T-cell (primary cell): ENCODE measurements at regions not wholly inside any gene's neighbourhood (a gene's known extent, or its start where the extent isn't known, plus 50 kb on each side); places are given as distances from the start of the nearest gene placed in this dataset.
A peak's percentile ranks its signal among the peaks of the same experiment; 100 is the strongest.

ENCODE experiments used
- ATAC-seq, 4 experiments: fragments of 200-7000 bp in 3 of 4; fragments of 150-1000 bp in 1 of 4; cut with Tn5 transposase; replicated peaks in 1 of 4; 1 replicate in 3 of 4; 2 replicates in 1 of 4; pipeline ENCODE4 v1.10.0; 2021; ENCODE audit warnings: moderate library complexity in 3 of 4, mild to moderate bottlenecking in 2 of 4, moderate number of reproducible peaks in 1 of 4
- CTCF ChIA-PET, 2 donors: fragments of 300-600 bp; sonication (Branson Sonifier 250); formaldehyde crosslinking; loops; one replicate each; lab custom pipeline; 2022; ENCODE audit warnings: antibody characterized with exemption in 2 of 2; lab: Charles Lee
- POLR2A ChIA-PET, 2 donors: fragments of 300-600 bp; sonication (Branson Sonifier 250); formaldehyde crosslinking; loops; one replicate each; lab custom pipeline; 2022; ENCODE audit warnings: antibody characterized with exemption in 2 of 2; lab: Charles Lee
- DNase-seq, 35 experiments: peaks; one replicate each; pipeline versions ENCODE4 v3.0.0 to v3.0.0-alpha.2; 2013 to 2023
- H3K27ac ChIP-seq: one replicate; pipeline ENCODE4 v1.5.1; 2013; ENCODE audit warnings: low read length
- H3K27me3 ChIP-seq, 2 experiments: replicated peaks in 1 of 2; 1 replicate in 1 of 2; 2 replicates in 1 of 2; pipeline versions ENCODE4 v1.6.1 to v1.7.0; 2013; ENCODE audit warnings: low read length in 1 of 2, mixed read lengths in 1 of 2; ENCODE audit not compliant: control insufficient read depth in 2 of 2, insufficient read depth in 2 of 2; ENCODE audit errors: extremely low read depth in 1 of 2
- H3K36me3 ChIP-seq, 2 donors: 1 replicate in 1 of 2; 2 replicates in 1 of 2; pipeline versions ENCODE4 v1.6.1 to v1.7.0; 2013; ENCODE audit warnings: low read length in 1 of 2; ENCODE audit not compliant: control insufficient read depth in 2 of 2, insufficient read depth in 1 of 2; ENCODE audit errors: extremely low read depth in 1 of 2
- H3K4me1 ChIP-seq, 2 experiments: 1 replicate in 1 of 2; 2 replicates in 1 of 2; pipeline versions ENCODE4 v1.6.1 to v1.7.0; 2013; ENCODE audit warnings: low read length in 2 of 2, mixed read lengths in 1 of 2; ENCODE audit not compliant: insufficient read depth in 2 of 2, control insufficient read depth in 1 of 2; ENCODE audit errors: extremely low read depth in 1 of 2
- H3K4me3 ChIP-seq, 2 donors: 1 replicate in 1 of 2; 2 replicates in 1 of 2; pipeline versions ENCODE4 v1.5.1 to v1.7.0; 2013; ENCODE audit warnings: mild to moderate bottlenecking in 2 of 2, low read length in 1 of 2, moderate library complexity in 1 of 2; ENCODE audit not compliant: control insufficient read depth in 1 of 2; ENCODE audit errors: extremely low read depth in 1 of 2
- H3K9me3 ChIP-seq: 2 replicates; pipeline ENCODE4 v1.7.0; 2013
- H3K27ac Mint-ChIP-seq, 2 donors: one replicate each; pipeline ENCODE4 v1.8.0; 2020 to 2021; ENCODE audit warnings: mild to moderate bottlenecking in 2 of 2, mixed read lengths in 2 of 2
- H3K27me3 Mint-ChIP-seq, 2 donors: one replicate each; pipeline ENCODE4 v1.8.0; 2021 to 2022; ENCODE audit warnings: mixed read lengths in 2 of 2
- H3K36me3 Mint-ChIP-seq: one replicate; pipeline ENCODE4 v1.8.0; 2021; ENCODE audit warnings: mixed read lengths
- H3K4me1 Mint-ChIP-seq, 3 donors: one replicate each; pipeline ENCODE4 v1.8.0; 2020 to 2022; ENCODE audit warnings: mixed read lengths in 3 of 3, mild to moderate bottlenecking in 1 of 3
- H3K4me3 Mint-ChIP-seq, 3 donors: one replicate each; pipeline ENCODE4 v1.8.0; 2020 to 2022; ENCODE audit warnings: mild to moderate bottlenecking in 3 of 3, mixed read lengths in 3 of 3, moderate library complexity in 3 of 3
- H3K9me3 Mint-ChIP-seq, 3 donors: one replicate each; pipeline ENCODE4 v1.8.0; 2020 to 2022; ENCODE audit warnings: mixed read lengths in 3 of 3
- WGBS: methylation state at CpG from one replicate; pipeline ENCODE4 v1.1.5; 2013; ENCODE audit warnings: missing lambda C conversion rate; ENCODE audit not compliant: insufficient coverage; 5-methylcytosine and 5-hydroxymethylcytosine counted together

DNA sequence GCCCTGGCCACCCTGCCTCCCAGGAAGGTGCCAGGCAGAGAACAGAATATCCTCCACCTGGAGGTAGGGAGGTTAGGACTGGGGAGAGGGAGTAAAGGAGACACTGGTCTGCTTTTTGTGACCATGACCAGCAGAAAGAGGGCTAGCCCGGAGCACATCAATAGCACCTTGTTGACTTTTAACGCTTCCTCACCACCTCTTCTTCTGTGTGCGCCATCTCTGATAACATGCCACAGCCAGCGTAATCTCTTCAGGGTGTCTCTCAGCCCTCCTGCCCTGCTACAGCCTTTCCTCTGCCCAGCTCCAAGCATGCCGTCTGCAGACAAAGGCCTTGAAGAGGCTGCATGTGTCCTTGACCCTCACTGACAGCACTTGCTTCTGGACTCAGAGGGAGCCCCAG is 50.9 kb upstream of the GJA5 start:
- H3K27me3 ChIP-seq, result peaks cover 0 to under 1% of the 10 kb centered on the region in 2 experiments
- no peaks in the 10 kb centered on the region for H3K36me3 Mint-ChIP-seq
- no peaks in the 10 kb centered on the region for H3K9me3 ChIP-seq
- no peaks in the 10 kb centered on the region for H3K36me3 ChIP-seq
- peaks cover 0 to 13% (median 2%) of the 10 kb centered on the region in 3 donors for H3K4me1 Mint-ChIP-seq
- ChIA-PET CTCF (no interaction called here), POLR2A (no interaction called here)
- peaks cover 4 to 9% of the 10 kb centered on the region in 2 donors for H3K27me3 Mint-ChIP-seq
- no peak overlapping the region for H3K4me3 Mint-ChIP-seq
- no peaks in the 10 kb centered on the region for H3K4me1 ChIP-seq
- H3K27ac ChIP-seq, result no peak overlapping the region
- H3K9me3 Mint-ChIP-seq, result no peaks in the 10 kb centered on the region
- DNase-seq (no peak), ATAC-seq (no peak)
- H3K4me3 ChIP-seq, result no peak overlapping the region
- H3K27ac Mint-ChIP-seq, result no peak overlapping the region
- 96% methylated on average over 5 of the region's 5 CpGs for WGBS

DNA sequence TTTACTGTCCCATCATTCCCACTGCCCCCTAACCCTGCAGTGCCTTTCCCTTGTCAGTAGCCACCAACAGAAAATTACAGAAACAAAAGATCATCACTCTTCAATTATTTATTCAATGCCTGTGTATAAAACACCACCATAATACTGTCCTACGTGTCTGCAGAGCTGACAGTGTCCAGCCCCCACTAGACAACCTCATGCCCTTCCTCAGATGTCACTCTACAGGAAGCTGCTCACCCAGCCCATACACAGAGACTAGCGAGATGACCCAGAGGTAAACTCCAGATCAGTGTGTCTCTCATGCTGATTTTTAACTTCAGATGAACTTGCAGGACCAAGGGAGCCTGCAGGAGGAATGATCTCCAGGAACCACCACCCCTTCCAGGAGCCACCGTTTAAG is 51.3 kb upstream of the GJA5 start:
- POLR2A ChIA-PET, result interaction anchor here in 1 of 2 donors (0.5 kb wide), 1 partner anchor 65 kb away, joined by 3 read pairs; no protein-coding TSS in a partner anchor
- peaks cover 4 to 9% of the 10 kb centered on the region in 2 donors for H3K27me3 Mint-ChIP-seq
- Histone ChIP-seq H3K4me3 (no peak overlapping the region), H3K9me3 (no peaks in the 10 kb centered on the region), H3K27ac (no peak overlapping the region), H3K4me1 (no peaks in the 10 kb centered on the region), H3K27me3 (peaks cover 0 to 3% of the 10 kb centered on the region in 2 experiments), H3K36me3 (no peaks in the 10 kb centered on the region)
- CTCF ChIA-PET, result no interaction called here
- H3K4me3 Mint-ChIP-seq, result no peak overlapping the region
- H3K27ac Mint-ChIP-seq, result no peak overlapping the region
- peaks cover 0 to 13% (median 2%) of the 10 kb centered on the region in 3 donors for H3K4me1 Mint-ChIP-seq
- WGBS, result 52% methylated on average over 3 of the region's 3 CpGs
- no peak for DNase-seq
- H3K9me3 Mint-ChIP-seq, result no peaks in the 10 kb centered on the region
- ATAC-seq, result no peak
- H3K36me3 Mint-ChIP-seq, result no peaks in the 10 kb centered on the region

DNA sequence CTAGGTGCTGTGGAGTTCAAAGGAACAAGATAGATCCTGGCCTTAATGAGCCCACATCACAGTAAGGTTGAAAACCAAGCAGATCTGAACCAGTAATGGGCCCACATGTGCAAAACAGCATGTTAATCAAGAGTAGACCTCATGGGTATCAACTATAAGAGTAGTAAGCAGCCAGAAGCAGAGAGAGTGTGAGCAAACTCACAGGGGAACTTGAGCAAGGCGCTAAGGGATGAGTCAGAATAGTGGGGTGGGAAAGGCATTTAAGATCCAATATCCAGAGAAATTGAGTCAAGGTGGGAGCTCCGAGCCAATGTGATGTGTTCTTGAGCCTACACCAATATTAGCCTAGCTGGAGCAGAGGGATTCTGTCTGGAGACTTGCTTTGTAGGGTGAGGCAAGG is 52.4 kb upstream of the GJA5 start:
- no peak for ATAC-seq
- 86% methylated on average over 1 of the region's 2 CpGs for WGBS
- Histone ChIP-seq H3K36me3 (no peaks in the 10 kb centered on the region), H3K27me3 (peaks cover 0 to 6% of the 10 kb centered on the region in 2 experiments), H3K27ac (no peak overlapping the region), H3K4me3 (no peak overlapping the region), H3K9me3 (no peaks in the 10 kb centered on the region), H3K4me1 (no peaks in the 10 kb centered on the region)
- Mint-ChIP-seq H3K9me3 (no peaks in the 10 kb centered on the region), H3K36me3 (no peaks in the 10 kb centered on the region), H3K27ac (no peak overlapping the region), H3K4me1 (peaks cover 0 to 13% (median 2%) of the 10 kb centered on the region in 3 donors), H3K27me3 (peaks cover 4 to 9% of the 10 kb centered on the region in 2 donors), H3K4me3 (no peak overlapping the region)
- POLR2A ChIA-PET, result no interaction called here
- DNase-seq, result no peak
- CTCF ChIA-PET, result no interaction called here

DNA sequence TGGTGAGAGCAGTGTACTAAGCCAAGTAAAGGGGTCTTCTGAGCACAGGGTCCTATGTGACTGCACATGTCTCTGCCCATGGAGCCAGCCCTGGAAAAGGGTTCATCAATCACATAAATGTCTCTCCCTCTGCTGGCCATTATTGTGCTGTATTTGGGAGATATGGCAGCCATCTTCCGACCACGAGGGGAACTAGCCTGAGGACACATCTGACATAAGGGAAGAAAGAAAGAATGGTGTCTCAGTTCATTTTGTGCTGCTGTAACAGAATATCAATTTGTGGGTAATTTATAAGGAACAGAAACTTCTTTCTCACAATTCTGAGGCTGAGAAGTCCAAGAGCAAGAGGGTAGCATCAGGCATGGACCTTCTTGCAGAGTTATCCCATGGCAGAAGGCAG is 55.1 kb upstream of the GJA5 start:
- ATAC-seq (no peak), DNase-seq (peak in 1 of 35 experiments; percentile 5)
- Mint-ChIP-seq H3K36me3 (no peaks in the 10 kb centered on the region), H3K9me3 (no peaks in the 10 kb centered on the region), H3K4me3 (no peak overlapping the region), H3K27me3 (peaks cover 4 to 9% of the 10 kb centered on the region in 2 donors), H3K27ac (no peak overlapping the region), H3K4me1 (peaks cover 0 to 13% (median 2%) of the 10 kb centered on the region in 3 donors)
- POLR2A ChIA-PET, result no interaction called here
- CTCF ChIA-PET, result no interaction called here
- Histone ChIP-seq H3K36me3 (no peaks in the 10 kb centered on the region), H3K9me3 (no peaks in the 10 kb centered on the region), H3K27me3 (peaks cover 0 to 8% of the 10 kb centered on the region in 2 experiments), H3K4me1 (no peaks in the 10 kb centered on the region), H3K27ac (no peak overlapping the region), H3K4me3 (no peak overlapping the region)
- 60% methylated on average over 1 of the region's 2 CpGs for WGBS

DNA sequence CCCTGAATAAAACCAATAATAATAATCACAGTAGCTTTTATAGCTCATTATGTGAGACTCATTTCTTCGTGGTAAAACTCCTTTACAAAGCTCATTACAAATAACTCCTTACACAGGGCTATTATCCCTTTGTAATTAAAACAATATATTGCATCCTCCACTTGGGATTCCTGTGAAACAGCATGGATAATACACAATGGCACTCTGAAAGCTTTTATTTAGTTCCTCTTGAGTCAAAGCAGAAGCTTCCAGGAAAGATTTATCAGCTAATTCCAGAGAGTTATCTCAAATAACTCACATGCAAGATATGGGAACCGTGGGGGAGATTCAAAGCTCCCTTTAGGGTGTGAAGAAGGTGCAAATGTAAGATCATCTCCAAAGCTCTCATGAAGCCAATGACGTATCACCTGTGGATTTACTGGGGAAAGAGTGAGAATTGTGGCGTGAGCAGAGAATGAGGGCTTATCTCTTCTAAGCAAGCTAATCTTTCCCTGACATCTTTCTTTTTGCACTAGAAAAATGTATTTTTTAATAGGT is 60.4 kb upstream of the GJA5 start:
- CTCF ChIA-PET, result interaction anchor here in 1 of 2 donors (0.6 kb wide), 1 partner anchor 389 kb away, joined by 3 read pairs; no protein-coding TSS in a partner anchor
- WGBS, result 86% methylated on average over 1 of the region's 4 CpGs

DNA sequence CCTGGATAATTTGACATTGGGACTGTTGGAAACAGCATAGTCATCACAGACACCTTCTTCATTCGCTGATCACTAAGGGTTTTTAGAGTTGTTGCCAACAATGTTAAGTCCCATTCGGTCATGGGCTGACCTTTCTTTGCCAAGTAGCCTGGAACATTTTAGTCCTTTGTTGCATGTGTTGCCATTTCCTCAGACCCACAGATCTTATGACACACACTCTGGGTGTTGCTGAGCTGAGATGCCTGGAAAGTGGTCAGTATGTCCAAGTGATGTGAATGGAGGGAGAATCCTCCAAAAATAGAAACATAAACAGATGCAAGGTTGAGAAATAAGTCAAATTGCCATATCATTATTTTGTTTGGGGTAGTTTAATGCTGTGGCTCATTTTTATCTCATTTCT is 61.5 kb upstream of the GJA5 start:
- POLR2A ChIA-PET, result no interaction called here
- DNase-seq, result no peak
- no peaks in the 10 kb centered on the region for H3K4me1 ChIP-seq
- no peak overlapping the region for H3K4me3 Mint-ChIP-seq
- 100% methylated on average over 1 of the region's 2 CpGs for WGBS
- no peak overlapping the region for H3K4me3 ChIP-seq
- H3K36me3 Mint-ChIP-seq, result no peaks in the 10 kb centered on the region
- peaks cover 0 to 4% of the 10 kb centered on the region in 2 experiments for H3K27me3 ChIP-seq
- no peak overlapping the region for H3K27ac ChIP-seq
- no peak overlapping the region for H3K27ac Mint-ChIP-seq
- no peaks in the 10 kb centered on the region for H3K9me3 Mint-ChIP-seq
- no peaks in the 10 kb centered on the region for H3K4me1 Mint-ChIP-seq
- H3K9me3 ChIP-seq, result no peaks in the 10 kb centered on the region
- peaks cover 0 to 2% of the 10 kb centered on the region in 2 donors for H3K27me3 Mint-ChIP-seq
- CTCF ChIA-PET, result no interaction called here
- H3K36me3 ChIP-seq, result no peaks in the 10 kb centered on the region
- no peak for ATAC-seq

More for the DNA sequence above, 60.4 kb upstream of the GJA5 start:
- no peak overlapping the region for H3K27ac Mint-ChIP-seq
- no peak for ATAC-seq
- no peak for DNase-seq
- no peaks in the 10 kb centered on the region for H3K36me3 ChIP-seq
- H3K4me1 ChIP-seq, result no peaks in the 10 kb centered on the region
- no peaks in the 10 kb centered on the region for H3K9me3 Mint-ChIP-seq
- no peaks in the 10 kb centered on the region for H3K36me3 Mint-ChIP-seq
- H3K4me3 Mint-ChIP-seq, result no peak overlapping the region
- no peaks in the 10 kb centered on the region for H3K9me3 ChIP-seq
- peaks cover 0 to 2% of the 10 kb centered on the region in 2 donors for H3K27me3 Mint-ChIP-seq
- POLR2A ChIA-PET, result no interaction called here
- no peak overlapping the region for H3K4me3 ChIP-seq
- no peaks in the 10 kb centered on the region for H3K4me1 Mint-ChIP-seq
- H3K27ac ChIP-seq, result no peak overlapping the region
- H3K27me3 ChIP-seq, result peaks cover 0 to 8% of the 10 kb centered on the region in 2 experiments
